Endothelial cell of umbilical vein (primary cell): ENCODE measurements at regions not wholly inside any gene's neighbourhood (a gene's known extent, or its start where the extent isn't known, plus 50 kb on each side); places are given as distances from the start of the nearest gene placed in this dataset.

Experiments used
- CTCF ChIP-seq, 2 donors: IDR thresholded peaks; 1 replicate in 1 of 2; 2 replicates in 1 of 2; pipeline ENCODE4 v1.5.1; 2011; ENCODE audit warnings: low read length in 2 of 2, mild to moderate bottlenecking in 2 of 2, moderate library complexity in 2 of 2, control low read depth in 1 of 2, inconsistent platforms in 1 of 2, low read depth in 1 of 2; ENCODE audit not compliant: insufficient read depth in 1 of 2; ENCODE audit errors: extremely low read depth in 1 of 2
- EZH2 ChIP-seq: IDR thresholded peaks from 2 replicates; pipeline ENCODE4 v1.6.1; 2012; ENCODE audit warnings: borderline replicate concordance, low read depth, mild to moderate bottlenecking, moderate library complexity, low read length, inconsistent platforms; ENCODE audit not compliant: severe bottlenecking
- GATA2 ChIP-seq: IDR thresholded peaks from 2 replicates; pipeline ENCODE4 v1.7.0; 2011; ENCODE audit warnings: low read depth, mild to moderate bottlenecking, moderate library complexity, mixed read lengths, low read length; ENCODE audit not compliant: insufficient read length, insufficient read depth
- POLR2A ChIP-seq: IDR thresholded peaks from 2 replicates; pipeline ENCODE4 v1.6.1; 2012; ENCODE audit warnings: low read depth, mild to moderate bottlenecking, control low read depth, low read length
- POLR2AphosphoS5 ChIP-seq: IDR thresholded peaks from 2 replicates; pipeline ENCODE4 v1.6.1; 2012; ENCODE audit warnings: low read depth, mild to moderate bottlenecking, control low read depth, low read length, moderate library complexity; ENCODE audit not compliant: insufficient read depth

DNA sequence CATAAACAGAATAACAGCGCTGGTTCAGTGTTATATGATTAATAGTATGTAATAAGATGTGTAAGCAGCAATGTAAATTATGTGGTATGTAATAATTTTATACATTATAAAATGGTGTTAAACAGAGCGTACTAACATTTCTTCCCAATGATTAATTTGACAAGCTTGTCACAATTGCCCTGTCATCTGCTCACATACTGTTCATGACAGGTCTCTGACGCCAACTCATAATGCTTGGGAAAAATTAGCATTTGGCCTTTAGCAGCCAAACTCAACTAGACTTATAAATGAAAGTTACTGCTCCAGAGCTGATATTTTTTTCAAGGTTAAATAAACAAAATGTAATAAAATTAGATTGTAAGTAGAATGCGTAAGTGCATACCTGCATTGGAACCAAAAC lies 246.8 kb downstream of the TRAM1L1 start:
- TF ChIP-seq CTCF (IDR thresholded peaks at IDR 0.05; ENCODE audit: extremely low read depth in 1 of 2, insufficient read depth in 1 of 2, low read depth in 1 of 2, low read length in 2 of 2): no peak
- no peak for TF ChIP-seq POLR2AphosphoS5
- no peak for TF ChIP-seq GATA2
- TF ChIP-seq EZH2: no peak
- TF ChIP-seq POLR2A: no peak
